HUDEP-2 (cell line): ENCODE measurements at regions not wholly inside any gene's neighbourhood (a gene's known extent, or its start where the extent isn't known, plus 50 kb on each side); places are given as distances from the start of the nearest gene placed in this dataset.
A peak's percentile ranks its signal among the peaks of the same experiment; 100 is the strongest.
"Not testable (repeated sequence)": the region's sequence is repeated elsewhere in the genome, so short reads cannot be mapped to it uniquely, and the experiment has no call there.

Experiments
- DNase-seq, 76 experiments: peaks; one replicate each; lab custom pipeline; 2025; ENCODE audit not compliant: unreplicated experiment in 76 of 76; lab: John Stamatoyannopoulos, UW

GRCh38 chr11:80921310-80921709 lies 1480.5 kb upstream of the TENM4 start:
- DNase-seq, result not testable (repeated sequence)

GRCh38 chr11:80916173-80916798 lies 1475.5 kb upstream of the TENM4 start:
- no peak for DNase-seq

GRCh38 chr11:80914311-80914710 lies 1473.5 kb upstream of the TENM4 start:
- DNase-seq, result no peak

- DNase-seq, result no peak
These were observed 1470.8 kb upstream of the TENM4 start for GRCh38 chr11:80911666-80912065.

- no peak for DNase-seq
These were observed 1459.4 kb upstream of the TENM4 start for GRCh38 chr11:80900265-80900664.

GRCh38 chr11:80899381-80899780 lies 1458.6 kb upstream of the TENM4 start:
- DNase-seq, result peak in 5 of 76 experiments; percentile 0 to 16 (median 1)

- DNase-seq, result no peak
These were observed 1458.1 kb upstream of the TENM4 start for GRCh38 chr11:80898910-80899309.

GRCh38 chr11:80886684-80887083 lies 1445.9 kb upstream of the TENM4 start:
- DNase-seq, result no peak

- no peak for DNase-seq
These were observed 1432.6 kb upstream of the TENM4 start for GRCh38 chr11:80873310-80873999.

- DNase-seq, result no peak
These were observed 1431.4 kb upstream of the TENM4 start for GRCh38 chr11:80872116-80872728.

- DNase-seq, result no peak
These were observed 1428.0 kb upstream of the TENM4 start for GRCh38 chr11:80868831-80869230.

- no peak for DNase-seq
These were observed 1421.2 kb upstream of the TENM4 start for GRCh38 chr11:80862011-80862410.

GRCh38 chr11:80861193-80861592 lies 1420.4 kb upstream of the TENM4 start:
- no peak for DNase-seq

- DNase-seq, result no peak
These were observed 1419.8 kb upstream of the TENM4 start for GRCh38 chr11:80860632-80861031.

- no peak for DNase-seq
These were observed 1415.2 kb upstream of the TENM4 start for GRCh38 chr11:80856066-80856465.

GRCh38 chr11:80855426-80855825 lies 1414.6 kb upstream of the TENM4 start:
- no peak for DNase-seq

GRCh38 chr11:80849253-80849652 lies 1408.4 kb upstream of the TENM4 start:
- no peak for DNase-seq

- no peak for DNase-seq
These were observed 1406.1 kb upstream of the TENM4 start for GRCh38 chr11:80846979-80847378.

GRCh38 chr11:80846442-80846841 lies 1405.6 kb upstream of the TENM4 start:
- no peak for DNase-seq

- no peak for DNase-seq
These were observed 1403.4 kb upstream of the TENM4 start for GRCh38 chr11:80844110-80844819.

- no peak for DNase-seq
These were observed 1402.6 kb upstream of the TENM4 start for GRCh38 chr11:80843266-80843974.
